Endothelial cell of umbilical vein (primary cell): ENCODE measurements at regions not wholly inside any gene's neighbourhood (a gene's known extent, or its start where the extent isn't known, plus 50 kb on each side); places are given as distances from the start of the nearest gene placed in this dataset.

Experiments used
- BruUV-seq: library from RNA; stranded (reverse); fragments of 400-500 nt; replicated peaks from 2 replicates; lab custom pipeline; 2021; lab: Mats Ljungman, UMichigan
- CTCF ChIA-PET: fragments of 300-600, 350-600 bp; sonication (Branson Sonifier 250); formaldehyde crosslinking; loops from one replicate; lab custom pipeline; 2021; ENCODE audit warnings: antibody characterized with exemption, inconsistent platforms; lab: Charles Lee
- POLR2A ChIA-PET: fragments of 300-600, 350-600 bp; sonication (Branson Sonifier 250); formaldehyde crosslinking; loops from one replicate; lab custom pipeline; 2021; ENCODE audit warnings: antibody characterized with exemption, inconsistent platforms; lab: Charles Lee
- DNase-seq: peaks from one replicate; pipeline ENCODE4 v3.0.0-alpha.2; 2011; ENCODE audit warnings: low read depth, low spot score
- FAIRE-seq: peaks from 2 replicates; lab custom pipeline; 2011; peaks lifted over from hg19 to GRCh38; lab: Jason Lieb, UNC
- H2AFZ ChIP-seq: 2 replicates; pipeline ENCODE4 v1.6.0; 2012; ENCODE audit warnings: low read depth, low read length, control low read depth, inconsistent platforms
- H3K27ac ChIP-seq: 2 replicates; pipeline ENCODE4 v1.5.1; 2011; ENCODE audit warnings: low read depth, mild to moderate bottlenecking, control low read depth, low read length, moderate library complexity; ENCODE audit not compliant: insufficient read depth
- H3K27me3 ChIP-seq, 2 experiments: 2 replicates each; pipeline versions ENCODE4 v1.6.0 to v1.6.1; 2011; ENCODE audit warnings: low read length in 2 of 2, mixed read lengths in 1 of 2; ENCODE audit not compliant: control insufficient read depth in 2 of 2, insufficient read depth in 2 of 2
- H3K36me3 ChIP-seq, 2 experiments: 2 replicates in 1 of 2; 3 replicates in 1 of 2; pipeline ENCODE4 v1.5.1; 2011; ENCODE audit warnings: low read length in 2 of 2, mild to moderate bottlenecking in 1 of 2, moderate library complexity in 1 of 2; ENCODE audit not compliant: control insufficient read depth in 2 of 2, insufficient read depth in 2 of 2; ENCODE audit errors: extremely low read depth in 1 of 2
- H3K4me1 ChIP-seq: 3 replicates; pipeline ENCODE4 v1.5.1; 2011; ENCODE audit warnings: mild to moderate bottlenecking, low read length; ENCODE audit not compliant: control insufficient read depth, insufficient read depth; ENCODE audit errors: extremely low read depth
- H3K4me2 ChIP-seq: 2 replicates; pipeline ENCODE4 v1.6.1; 2011; ENCODE audit warnings: low read length, control low read depth, mixed read lengths; ENCODE audit not compliant: insufficient read depth
- H3K4me3 ChIP-seq, 3 experiments: fragments of 200-600 bp in 1 of 3; sonication (generic), shearing (Covaris generic) in 1 of 3; replicated peaks in 1 of 3; 2 replicates each; pipeline ENCODE4 v1.5.1; 2011 to 2016; ENCODE audit warnings: control low read depth in 3 of 3, low read length in 3 of 3, mild to moderate bottlenecking in 2 of 3, inconsistent platforms in 1 of 3, low read depth in 1 of 3, moderate library complexity in 1 of 3; ENCODE audit not compliant: insufficient read depth in 1 of 3
- H3K79me2 ChIP-seq: 2 replicates; pipeline ENCODE4 v1.6.0; 2012; ENCODE audit warnings: low read length, inconsistent platforms; ENCODE audit not compliant: control insufficient read depth, insufficient read depth
- H3K9ac ChIP-seq: replicated peaks from 2 replicates; pipeline ENCODE3; 2011; ENCODE audit warnings: low read length, control low read depth; ENCODE audit not compliant: insufficient read depth; ENCODE audit errors: extremely low read depth
- H3K9me1 ChIP-seq: replicated peaks from 3 replicates; pipeline ENCODE4 v1.6.0; 2011; ENCODE audit warnings: mild to moderate bottlenecking, low read length; ENCODE audit not compliant: control insufficient read depth, insufficient read depth; ENCODE audit errors: extremely low read depth
- H3K9me3 ChIP-seq: replicated peaks from 2 replicates; pipeline ENCODE4 v1.5.1; 2012; ENCODE audit warnings: low read length, inconsistent platforms; ENCODE audit not compliant: control insufficient read depth, insufficient read depth
- H4K20me1 ChIP-seq: replicated peaks from 2 replicates; pipeline ENCODE3; 2011; ENCODE audit warnings: mild to moderate bottlenecking, low read length; ENCODE audit not compliant: control insufficient read depth, insufficient read depth; ENCODE audit errors: extremely low read depth
- CTCF ChIP-seq, 2 donors: IDR thresholded peaks; 1 replicate in 1 of 2; 2 replicates in 1 of 2; pipeline ENCODE4 v1.5.1; 2011; ENCODE audit warnings: low read length in 2 of 2, mild to moderate bottlenecking in 2 of 2, moderate library complexity in 2 of 2, control low read depth in 1 of 2, inconsistent platforms in 1 of 2, low read depth in 1 of 2; ENCODE audit not compliant: insufficient read depth in 1 of 2; ENCODE audit errors: extremely low read depth in 1 of 2
- EZH2 ChIP-seq: IDR thresholded peaks from 2 replicates; pipeline ENCODE4 v1.6.1; 2012; ENCODE audit warnings: borderline replicate concordance, low read depth, mild to moderate bottlenecking, moderate library complexity, low read length, inconsistent platforms; ENCODE audit not compliant: severe bottlenecking
- FOS ChIP-seq: IDR thresholded peaks from 2 replicates; pipeline ENCODE4 v1.6.1; 2011; ENCODE audit warnings: mild to moderate bottlenecking, low read length, moderate library complexity, borderline replicate concordance; ENCODE audit not compliant: insufficient read depth
- GATA2 ChIP-seq: IDR thresholded peaks from 2 replicates; pipeline ENCODE4 v1.7.0; 2011; ENCODE audit warnings: low read depth, mild to moderate bottlenecking, moderate library complexity, mixed read lengths, low read length; ENCODE audit not compliant: insufficient read length, insufficient read depth
- JUN ChIP-seq: IDR thresholded peaks from 2 replicates; pipeline ENCODE4 v1.6.1; 2011; ENCODE audit warnings: borderline replicate concordance, low read depth; ENCODE audit not compliant: insufficient read length, insufficient read depth
- MYC ChIP-seq: IDR thresholded peaks from one replicate; pipeline ENCODE4 v1.6.1; 2011; ENCODE audit warnings: mild to moderate bottlenecking, low read depth, low read length
- POLR2A ChIP-seq: IDR thresholded peaks from 2 replicates; pipeline ENCODE4 v1.6.1; 2012; ENCODE audit warnings: low read depth, mild to moderate bottlenecking, control low read depth, low read length
- POLR2AphosphoS5 ChIP-seq: IDR thresholded peaks from 2 replicates; pipeline ENCODE4 v1.6.1; 2012; ENCODE audit warnings: low read depth, mild to moderate bottlenecking, control low read depth, low read length, moderate library complexity; ENCODE audit not compliant: insufficient read depth
- dilution Hi-C: fragments of 300-500 bp; cut with MboI; formaldehyde crosslinking; loops from one replicate; pipeline ENCODE4 v1.15.0; 2019; ENCODE audit warnings: low sequenced_read_pairs; ENCODE audit not compliant: extremely low pct_ligation_motif_present
- intact Hi-C: fragments of 100-400 bp; cut with micrococcal nuclease; formaldehyde crosslinking; loops from one replicate; pipeline ENCODE4 v1.10.0; 2022
- TF ChIP-seq, protein P1 (sequence below): IDR thresholded peaks from 2 replicates; pipeline ENCODE4 v1.6.1; 2011; ENCODE audit not compliant: insufficient read depth, insufficient read length

DNA sequence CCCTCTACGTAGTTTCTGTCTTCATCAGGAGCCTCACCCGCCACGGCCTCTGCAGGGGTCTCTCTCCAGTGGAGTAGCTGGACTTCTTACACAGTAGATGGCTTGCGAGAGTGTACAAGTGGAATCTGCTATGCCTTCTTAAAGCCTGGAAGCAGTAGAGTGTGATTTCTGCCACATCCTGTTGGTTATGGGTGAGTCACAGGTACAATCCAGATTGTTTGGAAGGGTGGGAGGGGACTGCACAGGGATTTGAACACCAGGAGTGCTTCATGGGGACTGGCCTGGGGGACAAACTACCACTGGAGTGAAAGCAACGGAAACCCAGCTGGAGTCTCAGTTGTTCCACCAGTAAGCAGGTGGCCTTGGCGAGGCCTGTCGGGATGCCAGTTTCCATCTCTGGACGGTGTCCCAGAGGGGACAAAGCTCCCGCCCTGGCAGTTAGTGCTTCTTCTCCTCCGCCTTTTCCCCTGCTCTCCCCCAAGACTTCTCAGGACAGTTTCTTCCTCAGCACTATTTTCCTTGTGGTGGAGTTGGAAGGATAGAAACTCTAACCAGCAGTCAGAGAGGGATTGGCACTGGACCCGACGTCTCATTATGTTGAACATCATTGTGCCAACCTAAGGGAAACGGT, 85.0 kb upstream of the RCN1 start:
- intact Hi-C loops (loop anchor here (1.0 to 5.0 kb wide), 3 partner anchors 518 to 769 kb away; no protein-coding TSS in a partner anchor), dilution Hi-C loops (no loop called here)
- Histone ChIP-seq H3K4me1 (no peaks in the 10 kb centered on the region), H4K20me1 (no peaks in the 10 kb centered on the region), H3K9ac (no peak overlapping the region), H3K9me3 (no peaks in the 10 kb centered on the region), H3K4me3 (no peak overlapping the region), H3K79me2 (no peaks in the 10 kb centered on the region), H3K27ac (no peak overlapping the region), H3K36me3 (no peaks in the 10 kb centered on the region), H3K4me2 (no peak overlapping the region), H3K27me3 (peaks cover 3 to 4% of the 10 kb centered on the region in 2 experiments), H2AFZ (no peak overlapping the region), H3K9me1 (no peaks in the 10 kb centered on the region)
- no TSS peak for BruUV-seq
- FAIRE-seq, result no peak
- no peak for DNase-seq
- CTCF ChIA-PET, result interaction anchor here (1.5 to 1.7 kb wide), 2 partner anchors 19 to 171 kb away, joined by 9 to 36 read pairs; no protein-coding TSS in a partner anchor
- no peak for TF ChIP-seq MYC
- no peak for TF ChIP-seq POLR2A
- TF ChIP-seq JUN, result no peak
- TF ChIP-seq FOS, result no peak
- no peak for TF ChIP-seq CTCF (IDR thresholded peaks at IDR 0.05; ENCODE audit: extremely low read depth in 1 of 2, insufficient read depth in 1 of 2, low read depth in 1 of 2, low read length in 2 of 2)
- TF ChIP-seq POLR2AphosphoS5, result no peak
- no peak for TF ChIP-seq GATA2
- TF ChIP-seq, protein P1, sequence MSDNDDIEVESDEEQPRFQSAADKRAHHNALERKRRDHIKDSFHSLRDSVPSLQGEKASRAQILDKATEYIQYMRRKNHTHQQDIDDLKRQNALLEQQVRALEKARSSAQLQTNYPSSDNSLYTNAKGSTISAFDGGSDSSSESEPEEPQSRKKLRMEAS, result no peak
- TF ChIP-seq EZH2, result no peak
- POLR2A ChIA-PET, result no interaction called here
